A673 (cell line): ENCODE measurements at regions not wholly inside any gene's neighbourhood (a gene's known extent, or its start where the extent isn't known, plus 50 kb on each side); places are given as distances from the start of the nearest gene placed in this dataset.
"Not testable (repeated sequence)": the region's sequence is repeated elsewhere in the genome, so short reads cannot be mapped to it uniquely, and the experiment has no call there.

Experiments used
- BruUV-seq: library from RNA; stranded (reverse); fragments of 400-500 nt; replicated peaks from 2 replicates; lab custom pipeline; 2021; lab: Mats Ljungman, UMichigan
- CTCF ChIA-PET: fragments of 300-600 bp; sonication (Branson Sonifier 250); formaldehyde crosslinking; loops from one replicate; lab custom pipeline; 2022; ENCODE audit warnings: antibody characterized with exemption; lab: Charles Lee
- POLR2A ChIA-PET: fragments of 300-600 bp; sonication (Branson Sonifier 250); formaldehyde crosslinking; loops from one replicate; lab custom pipeline; 2022; ENCODE audit warnings: antibody characterized with exemption; ENCODE audit not compliant: low non-redundant PET; lab: Charles Lee
- DNase-seq: peaks from one replicate; pipeline ENCODE4 v3.0.0-alpha.2; 2015; ENCODE audit warnings: low spot score
- H3K27ac ChIP-seq: fragments of 200-600 bp; sonication (generic); 2 replicates; pipeline ENCODE4 v1.5.1; 2016; ENCODE audit warnings: mixed run types, low read depth, mild to moderate bottlenecking, mixed read lengths, antibody characterized with exemption, low read length; ENCODE audit not compliant: poor library complexity, severe bottlenecking
- H3K27me3 ChIP-seq: fragments of 200-600 bp; sonication (generic); replicated peaks from 2 replicates; pipeline ENCODE4 v1.6.1; 2017; ENCODE audit warnings: mixed run types, low read depth, mild to moderate bottlenecking, mixed read lengths, antibody characterized with exemption, low read length; ENCODE audit not compliant: insufficient read depth, poor library complexity
- H3K36me3 ChIP-seq: fragments of 200-600 bp; sonication (generic); 2 replicates; pipeline ENCODE4 v1.6.1; 2016; ENCODE audit warnings: mixed run types, mild to moderate bottlenecking, mixed read lengths, antibody characterized with exemption, low read length; ENCODE audit not compliant: insufficient read depth, poor library complexity, severe bottlenecking
- H3K4me1 ChIP-seq: fragments of 200-600 bp; sonication (generic); 2 replicates; pipeline ENCODE4 v1.6.1; 2017; ENCODE audit warnings: mixed run types, mild to moderate bottlenecking, mixed read lengths, antibody characterized with exemption, low read length; ENCODE audit not compliant: insufficient read depth, poor library complexity, severe bottlenecking
- H3K4me3 ChIP-seq: fragments of 200-600 bp; sonication (generic); 2 replicates; pipeline ENCODE4 v1.5.1; 2016; ENCODE audit warnings: low read depth, mixed run types, mild to moderate bottlenecking, mixed read lengths, low read length; ENCODE audit not compliant: poor library complexity, severe bottlenecking
- H3K9me3 ChIP-seq: fragments of 200-600 bp; sonication (generic); 2 replicates; pipeline ENCODE4 v1.6.1; 2016; ENCODE audit warnings: mixed run types, low read depth, mild to moderate bottlenecking, mixed read lengths, antibody characterized with exemption, low read length; ENCODE audit not compliant: poor library complexity, severe bottlenecking
- EZH2 ChIP-seq: fragments of 200-600 bp; sonication (generic); IDR thresholded peaks from 2 replicates; pipeline ENCODE4 v1.6.1; 2017; ENCODE audit warnings: borderline replicate concordance, low read depth, mild to moderate bottlenecking, mixed read lengths, antibody characterized with exemption, low read length; ENCODE audit not compliant: poor library complexity, severe bottlenecking
- intact Hi-C: fragments of 100-400 bp; cut with micrococcal nuclease; formaldehyde crosslinking; loops from one replicate; pipeline ENCODE4 v1.10.0; 2022; ENCODE audit not compliant: unreplicated experiment
- TF ChIP-seq, protein P1 (sequence below): fragments of 300-800, 200-600 bp; sonication (generic); conservative IDR thresholded peaks from 2 replicates; pipeline ENCODE4 v1.5.1; 2017; ENCODE audit warnings: low read depth, mild to moderate bottlenecking, antibody characterized with exemption, low read length, moderate library complexity, mixed read lengths

GRCh38 chr7:65459438-65459837 is 85.8 kb downstream of the ZNF92 start:
- Histone ChIP-seq H3K4me3 (no peak overlapping the region), H3K27me3 (no peaks in the 10 kb centered on the region), H3K9me3 (no peaks in the 10 kb centered on the region), H3K27ac (no peak overlapping the region), H3K4me1 (no peaks in the 10 kb centered on the region), H3K36me3 (no peaks in the 10 kb centered on the region)
- POLR2A ChIA-PET = no interaction called here
- no TSS peak for BruUV-seq
- intact Hi-C loops = no loop called here
- TF ChIP-seq EZH2 = no peak
- TF ChIP-seq, protein P1, sequence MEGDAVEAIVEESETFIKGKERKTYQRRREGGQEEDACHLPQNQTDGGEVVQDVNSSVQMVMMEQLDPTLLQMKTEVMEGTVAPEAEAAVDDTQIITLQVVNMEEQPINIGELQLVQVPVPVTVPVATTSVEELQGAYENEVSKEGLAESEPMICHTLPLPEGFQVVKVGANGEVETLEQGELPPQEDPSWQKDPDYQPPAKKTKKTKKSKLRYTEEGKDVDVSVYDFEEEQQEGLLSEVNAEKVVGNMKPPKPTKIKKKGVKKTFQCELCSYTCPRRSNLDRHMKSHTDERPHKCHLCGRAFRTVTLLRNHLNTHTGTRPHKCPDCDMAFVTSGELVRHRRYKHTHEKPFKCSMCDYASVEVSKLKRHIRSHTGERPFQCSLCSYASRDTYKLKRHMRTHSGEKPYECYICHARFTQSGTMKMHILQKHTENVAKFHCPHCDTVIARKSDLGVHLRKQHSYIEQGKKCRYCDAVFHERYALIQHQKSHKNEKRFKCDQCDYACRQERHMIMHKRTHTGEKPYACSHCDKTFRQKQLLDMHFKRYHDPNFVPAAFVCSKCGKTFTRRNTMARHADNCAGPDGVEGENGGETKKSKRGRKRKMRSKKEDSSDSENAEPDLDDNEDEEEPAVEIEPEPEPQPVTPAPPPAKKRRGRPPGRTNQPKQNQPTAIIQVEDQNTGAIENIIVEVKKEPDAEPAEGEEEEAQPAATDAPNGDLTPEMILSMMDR = no peak
- CTCF ChIA-PET = no interaction called here
- no peak for DNase-seq

- H3K36me3 ChIP-seq = no peaks in the 10 kb centered on the region
- intact Hi-C loops = no loop called here
- no peak overlapping the region for H3K4me3 ChIP-seq
- ChIA-PET CTCF (no interaction called here), POLR2A (no interaction called here)
- BruUV-seq = no TSS peak
- no peak overlapping the region for H3K27ac ChIP-seq
- no peak for DNase-seq
- H3K4me1 ChIP-seq = no peaks in the 10 kb centered on the region
- TF ChIP-seq, protein P1 = no peak
- no peak for TF ChIP-seq EZH2
- H3K27me3 ChIP-seq = no peaks in the 10 kb centered on the region
- no peaks in the 10 kb centered on the region for H3K9me3 ChIP-seq
These were observed 88.6 kb downstream of the ZNF92 start for GRCh38 chr7:65462148-65462716.

- ChIA-PET POLR2A (no interaction called here), CTCF (no interaction called here)
- no TSS peak for BruUV-seq
These were observed 89.5 kb downstream of the ZNF92 start for GRCh38 chr7:65463184-65463583.

GRCh38 chr7:65469919-65470558 is 96.4 kb downstream of the ZNF92 start:
- CTCF ChIA-PET, DNase-seq, H3K36me3 ChIP-seq, H3K9me3 ChIP-seq, H3K27ac ChIP-seq, H3K4me1 ChIP-seq, BruUV-seq, H3K27me3 ChIP-seq, intact Hi-C loops, POLR2A ChIA-PET, H3K4me3 ChIP-seq: not testable (repeated sequence)

More at GRCh38 chr7:65463184-65463583, 89.5 kb downstream of the ZNF92 start:
- DNase-seq = no peak
- Histone ChIP-seq H3K4me3 (no peak overlapping the region), H3K36me3 (no peaks in the 10 kb centered on the region), H3K9me3 (no peaks in the 10 kb centered on the region), H3K27ac (no peak overlapping the region), H3K27me3 (no peaks in the 10 kb centered on the region), H3K4me1 (no peaks in the 10 kb centered on the region)
- no peak for TF ChIP-seq EZH2
- TF ChIP-seq, protein P1 = no peak
- intact Hi-C loops = no loop called here
